ENCODE measurements at regions not wholly inside any gene's neighbourhood (a gene's known extent, or its start where the extent isn't known, plus 50 kb on each side); places are given as distances from the start of the nearest gene placed in this dataset.

DNA sequence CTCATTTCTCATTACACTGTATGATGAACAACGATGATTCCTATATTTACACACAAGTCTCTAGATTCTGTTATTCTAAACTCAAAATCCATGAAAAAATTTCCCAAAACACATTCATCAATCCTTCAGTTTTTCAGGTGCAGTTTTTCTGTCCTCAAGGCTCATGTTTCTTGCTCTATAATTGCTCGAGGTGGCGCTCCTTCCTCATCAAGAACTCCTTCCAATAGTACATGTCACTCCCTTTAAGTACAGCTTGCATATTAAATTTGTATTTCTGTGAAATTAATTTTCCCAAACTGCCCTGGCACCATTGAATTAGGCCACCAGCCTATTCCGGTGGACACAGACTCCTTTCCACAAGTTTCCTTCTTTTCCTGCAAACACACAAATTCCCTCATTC, 188.7 kb upstream of the MINDY3 start:
- 0% methylated on average over 4 of the region's 4 CpGs for WGBS (ENCODE audit: insufficient coverage, low coverage, missing lambda C conversion rate)
- Histone ChIP-seq H3K27me3 (ENCODE audit: control insufficient read depth in 2 of 2, insufficient read depth in 2 of 2, low read length in 2 of 2) (no peaks in the 10 kb centered on the region), H3K36me3 (ENCODE audit: control insufficient read depth, insufficient read depth, low read length) (no peaks in the 10 kb centered on the region), H3K4me3 (no peak overlapping the region), H3K79me2 (ENCODE audit: control insufficient read depth, insufficient read depth, low read length) (no peaks in the 10 kb centered on the region), H3K9me3 (replicated peaks; ENCODE audit: control insufficient read depth, insufficient read depth, low read depth, low read length) (no peaks in the 10 kb centered on the region), H4K20me1 (replicated peaks; ENCODE audit: control insufficient read depth, insufficient read depth, low read length) (no peaks in the 10 kb centered on the region), H3K27ac (ENCODE audit: extremely low read depth, low read depth, low read length) (no peak overlapping the region), H3K4me2 (ENCODE audit: insufficient read depth, low read length) (no peak overlapping the region), H3K9me1 (ENCODE audit: control insufficient read depth, insufficient read depth, low read length) (no peaks in the 10 kb centered on the region), H2AFZ (ENCODE audit: low read depth, low read length) (no peak overlapping the region), H3K9ac (ENCODE audit: insufficient read depth in 1 of 2, low read depth in 2 of 2, low read length in 2 of 2) (no peak overlapping the region), H3K4me1 (replicated peaks in 1 of 2; ENCODE audit: control insufficient read depth in 2 of 2, insufficient read depth in 2 of 2, low read length in 2 of 2) (no peaks in the 10 kb centered on the region)
- POLR2A ChIA-PET = interaction anchor here (0.6 kb wide), 1 partner anchor 720 kb away, joined by 3 read pairs; no protein-coding TSS in a partner anchor
- DNase-seq (ENCODE audit: extremely low read depth in 1 of 4, low spot score in 3 of 4) = peak in 1 of 4 experiments; percentile 2
- no peak for ATAC-seq
- intact Hi-C loops (cut with micrococcal nuclease) (no loop called here), in situ Hi-C loops (cut with MboI) (no loop called here)
- CTCF ChIA-PET (ENCODE audit: low intra/inter-chr PET ratio) = no interaction called here
- no peak for TF ChIP-seq HOMEZ (CRISPR knock-in tag; IDR thresholded peaks at IDR 0.05)
- TF ChIP-seq RAD21 (CRISPR knock-in tag; conservative IDR thresholded peaks at IDR 0.05 in 1 of 2, IDR thresholded peaks at IDR 0.05 in 1 of 2) = peak in 1 of 2 experiments; percentile 45; a peak in 2 of 4 replicates
- no peak for TF ChIP-seq TARDBP (IDR thresholded peaks at IDR 0.05)
- peak in 2 of 3 experiments; percentile 22 to 36; a peak in 2 of 6 replicates for TF ChIP-seq CTCF (IDR thresholded peaks at IDR 0.05 in 2 of 3, conservative IDR thresholded peaks at IDR 0.05 in 1 of 3; ENCODE audit: insufficient read depth in 2 of 3, low read depth in 1 of 3, low read length in 3 of 3)
- no peak for TF ChIP-seq ZNF407 (IDR thresholded peaks at IDR 0.05; ENCODE audit: low read depth)
- no peak for FAIRE-seq
- BruUV-seq (replicated peaks) = no TSS peak
